ENCODE measurements at regions not wholly inside any gene's neighbourhood (a gene's known extent, or its start where the extent isn't known, plus 50 kb on each side); places are given as distances from the start of the nearest gene placed in this dataset.

DNA sequence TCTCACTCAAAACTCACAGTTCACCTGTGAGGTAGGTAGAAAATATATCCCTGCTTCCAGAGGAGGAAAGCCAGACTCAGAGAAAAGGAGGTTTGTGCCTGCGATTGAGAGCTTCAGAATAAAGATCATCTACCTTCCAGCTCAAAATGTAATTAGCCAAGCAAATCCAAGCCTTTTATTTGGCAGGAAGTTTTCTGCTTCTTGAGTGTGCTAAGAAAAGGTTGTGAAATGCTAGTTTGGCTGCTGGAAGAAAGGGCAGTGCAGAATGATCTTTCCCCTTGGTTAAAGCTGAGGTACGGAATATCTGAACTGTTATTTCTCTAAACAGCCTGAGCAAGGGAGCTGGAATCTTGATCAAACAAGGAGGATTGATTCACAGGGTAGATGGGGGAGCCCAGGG is 59.7 kb upstream of the VCX3B start:
- TF ChIP-seq CTCF (conservative IDR thresholded peaks at IDR 0.05 in 1 of 2, IDR thresholded peaks at IDR 0.05 in 1 of 2; ENCODE audit: extremely low read depth in 1 of 2, insufficient read depth in 1 of 2, low read depth in 1 of 2, low read length in 2 of 2): no peak
- TF ChIP-seq EZH2 (IDR thresholded peaks at IDR 0.05; ENCODE audit: borderline replicate concordance, low read length): no peak
